ENCODE measurements at regions not wholly inside any gene's neighbourhood (a gene's known extent, or its start where the extent isn't known, plus 50 kb on each side); places are given as distances from the start of the nearest gene placed in this dataset.

GRCh38 chr14:85115921-85116320 lies 414.0 kb upstream of the FLRT2 start:
- BruUV-seq (replicated peaks): no TSS peak
- TF ChIP-seq REST (IDR thresholded peaks at IDR 0.05; ENCODE audit: insufficient read depth in 1 of 2, low read depth in 2 of 2, low read length in 1 of 2) (no peak), SIN3A (IDR thresholded peaks at IDR 0.05; ENCODE audit: borderline replicate concordance, insufficient read depth, low read depth, low read length) (no peak), POLR2AphosphoS5 (IDR thresholded peaks at IDR 0.05; ENCODE audit: low read depth, low read length) (no peak), CTCF (IDR thresholded peaks at IDR 0.05) (no peak), TCF7L2 (IDR thresholded peaks at IDR 0.05; ENCODE audit: low read depth, low read length) (no peak)
- CTCF ChIA-PET: no interaction called here
- in situ Hi-C loops (cut with HindIII; ENCODE audit: low pct_unique_long_range_greater_than_20kb, low sequenced_read_pairs) (no loop called here), intact Hi-C loops (cut with micrococcal nuclease; ENCODE audit: unreplicated experiment) (no loop called here)
- no peak overlapping the region for H3K4me3 ChIP-seq (ENCODE audit: low read depth in 2 of 2, low read length in 2 of 2)
- H3K4me1 ChIP-seq (ENCODE audit: control insufficient read depth, insufficient read depth, low read length): no peaks in the 10 kb centered on the region
- H3K9me3 ChIP-seq (ENCODE audit: control insufficient read depth, insufficient read depth, low read depth, low read length): no peaks in the 10 kb centered on the region
- no peaks in the 10 kb centered on the region for H3K36me3 ChIP-seq (ENCODE audit: control insufficient read depth, insufficient read depth, low read length)
- no peak for ATAC-seq
- POLR2A ChIA-PET: no interaction called here
- no peak overlapping the region for H3K27ac ChIP-seq (ENCODE audit: low read length)
- DNase-seq (ENCODE audit: low read depth, low spot score): no peak
- no peaks in the 10 kb centered on the region for H3K27me3 ChIP-seq (ENCODE audit: control insufficient read depth, insufficient read depth, low read length)

GRCh38 chr14:85118274-85118673 lies 411.7 kb upstream of the FLRT2 start:
- no peak overlapping the region for H3K27ac ChIP-seq (ENCODE audit: low read length)
- H3K9me3 ChIP-seq (ENCODE audit: control insufficient read depth, insufficient read depth, low read depth, low read length): no peaks in the 10 kb centered on the region
- no peak for DNase-seq (ENCODE audit: low read depth, low spot score)
- H3K4me3 ChIP-seq (ENCODE audit: low read depth in 2 of 2, low read length in 2 of 2): no peak overlapping the region
- in situ Hi-C loops (cut with HindIII; ENCODE audit: low pct_unique_long_range_greater_than_20kb, low sequenced_read_pairs) (no loop called here), intact Hi-C loops (cut with micrococcal nuclease; ENCODE audit: unreplicated experiment) (no loop called here)
- no peaks in the 10 kb centered on the region for H3K4me1 ChIP-seq (ENCODE audit: control insufficient read depth, insufficient read depth, low read length)
- ChIA-PET CTCF (no interaction called here), POLR2A (no interaction called here)
- H3K27me3 ChIP-seq (ENCODE audit: control insufficient read depth, insufficient read depth, low read length): no peaks in the 10 kb centered on the region
- BruUV-seq (replicated peaks): no TSS peak
- TF ChIP-seq SIN3A (IDR thresholded peaks at IDR 0.05; ENCODE audit: borderline replicate concordance, insufficient read depth, low read depth, low read length) (no peak), TCF7L2 (IDR thresholded peaks at IDR 0.05; ENCODE audit: low read depth, low read length) (no peak), POLR2AphosphoS5 (IDR thresholded peaks at IDR 0.05; ENCODE audit: low read depth, low read length) (no peak), CTCF (IDR thresholded peaks at IDR 0.05) (no peak), REST (IDR thresholded peaks at IDR 0.05; ENCODE audit: insufficient read depth in 1 of 2, low read depth in 2 of 2, low read length in 1 of 2) (no peak)
- no peaks in the 10 kb centered on the region for H3K36me3 ChIP-seq (ENCODE audit: control insufficient read depth, insufficient read depth, low read length)
- no peak for ATAC-seq
